ENCODE measurements at regions not wholly inside any gene's neighbourhood (a gene's known extent, or its start where the extent isn't known, plus 50 kb on each side); places are given as distances from the start of the nearest gene placed in this dataset.

DNA sequence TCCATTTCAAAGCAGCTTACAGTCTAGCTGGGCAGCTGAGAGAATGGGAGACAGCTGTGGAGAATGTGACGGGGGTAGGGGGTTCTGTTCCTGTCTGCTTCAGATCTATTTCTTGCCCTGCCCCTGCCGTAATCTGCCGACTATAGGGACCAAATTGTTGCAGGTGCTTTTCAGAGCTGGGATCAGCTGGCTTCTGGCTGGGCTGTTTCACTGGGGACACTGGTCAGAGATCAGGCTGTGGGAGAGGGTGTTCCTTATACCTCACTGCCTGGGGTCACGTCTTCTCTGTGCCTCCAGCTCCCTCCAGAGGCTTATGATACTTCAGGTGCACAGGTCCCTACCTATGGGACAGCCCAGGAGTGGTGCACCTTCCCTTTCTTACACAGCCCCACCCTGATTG, 514.9 kb upstream of the GOT2 start:
- TF ChIP-seq, protein P1, sequence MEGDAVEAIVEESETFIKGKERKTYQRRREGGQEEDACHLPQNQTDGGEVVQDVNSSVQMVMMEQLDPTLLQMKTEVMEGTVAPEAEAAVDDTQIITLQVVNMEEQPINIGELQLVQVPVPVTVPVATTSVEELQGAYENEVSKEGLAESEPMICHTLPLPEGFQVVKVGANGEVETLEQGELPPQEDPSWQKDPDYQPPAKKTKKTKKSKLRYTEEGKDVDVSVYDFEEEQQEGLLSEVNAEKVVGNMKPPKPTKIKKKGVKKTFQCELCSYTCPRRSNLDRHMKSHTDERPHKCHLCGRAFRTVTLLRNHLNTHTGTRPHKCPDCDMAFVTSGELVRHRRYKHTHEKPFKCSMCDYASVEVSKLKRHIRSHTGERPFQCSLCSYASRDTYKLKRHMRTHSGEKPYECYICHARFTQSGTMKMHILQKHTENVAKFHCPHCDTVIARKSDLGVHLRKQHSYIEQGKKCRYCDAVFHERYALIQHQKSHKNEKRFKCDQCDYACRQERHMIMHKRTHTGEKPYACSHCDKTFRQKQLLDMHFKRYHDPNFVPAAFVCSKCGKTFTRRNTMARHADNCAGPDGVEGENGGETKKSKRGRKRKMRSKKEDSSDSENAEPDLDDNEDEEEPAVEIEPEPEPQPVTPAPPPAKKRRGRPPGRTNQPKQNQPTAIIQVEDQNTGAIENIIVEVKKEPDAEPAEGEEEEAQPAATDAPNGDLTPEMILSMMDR (IDR thresholded peaks at IDR 0.05): no peak
- TF ChIP-seq POLR2A (IDR thresholded peaks at IDR 0.05): no peak
- TF ChIP-seq EP300 (IDR thresholded peaks at IDR 0.05; ENCODE audit: low read depth): no peak
